Left kidney (tissue), 1 donor: ENCODE measurements at regions not wholly inside any gene's neighbourhood (a gene's known extent, or its start where the extent isn't known, plus 50 kb on each side); places are given as distances from the start of the nearest gene placed in this dataset.
"Not testable (repeated sequence)": the region's sequence is repeated elsewhere in the genome, so short reads cannot be mapped to it uniquely, and the experiment has no call there.

ENCODE experiments used
- DNase-seq: peaks from one replicate; pipeline ENCODE4 v3.0.0-alpha.2; 2013

- DNase-seq: no peak
Measured at GRCh38 chr11:103806130-103806895, 230.1 kb upstream of the DDI1 start.

- DNase-seq: no peak
Measured at GRCh38 chr11:103807806-103808205, 228.6 kb upstream of the DDI1 start.

GRCh38 chr11:103808252-103808651 is 228.2 kb upstream of the DDI1 start:
- DNase-seq: no peak

GRCh38 chr11:103811870-103812455 is 224.5 kb upstream of the DDI1 start:
- no peak for DNase-seq

GRCh38 chr11:103812680-103813079 is 223.8 kb upstream of the DDI1 start:
- no peak for DNase-seq

- not testable (repeated sequence) for DNase-seq
Measured at GRCh38 chr11:103820345-103820744, 216.1 kb upstream of the DDI1 start.

GRCh38 chr11:103824116-103824515 is 212.3 kb upstream of the DDI1 start:
- DNase-seq: no peak

- no peak for DNase-seq
Measured at GRCh38 chr11:103825469-103825868, 211.0 kb upstream of the DDI1 start.

- no peak for DNase-seq
Measured at GRCh38 chr11:103826856-103827255, 209.6 kb upstream of the DDI1 start.

- no peak for DNase-seq
Measured at GRCh38 chr11:103829596-103829995, 206.8 kb upstream of the DDI1 start.

GRCh38 chr11:103830205-103830604 is 206.2 kb upstream of the DDI1 start:
- no peak for DNase-seq

GRCh38 chr11:103832762-103833161 is 203.7 kb upstream of the DDI1 start:
- DNase-seq: no peak

GRCh38 chr11:103842191-103842590 is 194.2 kb upstream of the DDI1 start:
- no peak for DNase-seq

GRCh38 chr11:103842795-103843194 is 193.6 kb upstream of the DDI1 start:
- DNase-seq: no peak

GRCh38 chr11:103844327-103845215 is 191.9 kb upstream of the DDI1 start:
- DNase-seq: no peak

GRCh38 chr11:103845331-103845730 is 191.1 kb upstream of the DDI1 start:
- no peak for DNase-seq

- DNase-seq: no peak
Measured at GRCh38 chr11:103848686-103849085, 187.8 kb upstream of the DDI1 start.

- no peak for DNase-seq
Measured at GRCh38 chr11:103849366-103849765, 187.1 kb upstream of the DDI1 start.

GRCh38 chr11:103850419-103851165 is 185.8 kb upstream of the DDI1 start:
- no peak for DNase-seq

- DNase-seq: peak; percentile 30
Measured at GRCh38 chr11:103851166-103851651, 185.2 kb upstream of the DDI1 start.
